Heart right ventricle (tissue), 16 donors: ENCODE measurements at regions not wholly inside any gene's neighbourhood (a gene's known extent, or its start where the extent isn't known, plus 50 kb on each side); places are given as distances from the start of the nearest gene placed in this dataset.

Experiments used
- ATAC-seq, 8 donors: fragments of 200-7000 bp; cut with Tn5 transposase; one replicate each; pipeline ENCODE4 v1.9.1; 2020; ENCODE audit warnings: mild to moderate bottlenecking in 8 of 8, moderate library complexity in 8 of 8, moderate number of reproducible peaks in 1 of 8
- DNase-seq, 2 donors: peaks; one replicate each; pipeline ENCODE4 v3.0.0-alpha.2; 2020
- H3K27ac ChIP-seq, 10 donors: fragments of 200-600 bp; sonication (generic) in 2 of 10; one replicate each; pipeline versions ENCODE4 v1.5.0 to v1.8.0; 2020 to 2022; ENCODE audit warnings: mild to moderate bottlenecking in 3 of 10
- H3K27me3 ChIP-seq, 7 donors: fragments of 200-600 bp; one replicate each; pipeline ENCODE4 v1.8.0; 2021 to 2022; ENCODE audit warnings: mild to moderate bottlenecking in 2 of 7
- H3K36me3 ChIP-seq, 9 donors: fragments of 200-600 bp; sonication (generic) in 1 of 9; one replicate each; pipeline versions ENCODE4 v1.5.0 to v1.8.0; 2020 to 2022; ENCODE audit warnings: mild to moderate bottlenecking in 2 of 9
- H3K4me1 ChIP-seq, 9 donors: fragments of 200-600 bp; sonication (generic) in 1 of 9; one replicate each; pipeline versions ENCODE4 v1.5.0 to v1.8.0; 2020 to 2022; ENCODE audit warnings: mild to moderate bottlenecking in 4 of 9
- H3K4me3 ChIP-seq, 10 donors: fragments of 200-600 bp; sonication (generic) in 2 of 10; one replicate each; pipeline versions ENCODE4 v1.5.0 to v1.8.0; 2020 to 2022; ENCODE audit warnings: mild to moderate bottlenecking in 7 of 10, moderate library complexity in 2 of 10
- H3K9me3 ChIP-seq, 11 donors: fragments of 200-600 bp in 10 of 11; sonication (generic) in 2 of 11; one replicate each; pipeline versions ENCODE4 v1.5.0 to v1.8.0; 2013 to 2022; ENCODE audit warnings: mild to moderate bottlenecking in 2 of 11, control low read depth in 1 of 11, moderate library complexity in 1 of 11
- whole genome bisulfite sequencing, 2 donors: extraction: QIAGEN DNeasy Blood & Tissue Kit; methylation state at CpG; one replicate each; pipeline ENCODE4 v1.1.7; 2013; ENCODE audit warnings: inconsistent platforms in 1 of 2; 5-methylcytosine and 5-hydroxymethylcytosine counted together
- intact Hi-C, 10 donors: fragments of 100-400 bp; cut with DNase I; formaldehyde crosslinking; loops; one replicate each; pipeline versions ENCODE4 v1.11.1 to v1.14.2; 2022
- TF ChIP-seq, protein P1 (sequence below), 9 donors: fragments of 200-600 bp; sonication (generic) in 2 of 9; IDR thresholded peaks; one replicate each; pipeline versions ENCODE4 v1.5.0 to v1.8.0; 2021 to 2022; ENCODE audit warnings: antibody characterized with exemption in 9 of 9, mild to moderate bottlenecking in 5 of 9, moderate library complexity in 1 of 9
- donor health status: Arrhythmogenic right ventricular cardiomyopathy.
- donor health status: ischemic (EF 13 %, LVEDD 7.1; RV severe dilation, severe dysfunction).
- donor health status: healthy with polysubstance abuse.
- donor health status: DM: no; HTN: yes; CAD: no.
- donor health status: DM: no; HTN: no; CAD: no.
- donor health status: ischemic (EF 25% LVEDD 6.9; RV normal size, moderate dysfunction).
- donor health status: ischemic (EF 25% LVEDD 5.7; RV mildly dilated, moderate dysfunction).
- donor health status: healthy.
- donor health status: DM: yes; HTN: yes; CAD: no.
- donor health status: Ischemic cardiomyopathy.
- donor health status: ischemic (EF 35%, LVEDD 5.7; RV mildly dilated, moderate dysfunction).
- donor health status: nonischemic (EF 11% LVEDD 7.7; RV severe dilation, severe dysfunction).
- donor health status: DM: yes; HTN: yes; CAD: no.
- donor health status: PGD.
- donor health status: ischemic (EF 29% LVEDD 5.4; RV normal size, mild dysfunction).
- donor health status: nonischemic (EF 23%, LVEDD 6.1; RV moderate dilation, normal function).

DNA sequence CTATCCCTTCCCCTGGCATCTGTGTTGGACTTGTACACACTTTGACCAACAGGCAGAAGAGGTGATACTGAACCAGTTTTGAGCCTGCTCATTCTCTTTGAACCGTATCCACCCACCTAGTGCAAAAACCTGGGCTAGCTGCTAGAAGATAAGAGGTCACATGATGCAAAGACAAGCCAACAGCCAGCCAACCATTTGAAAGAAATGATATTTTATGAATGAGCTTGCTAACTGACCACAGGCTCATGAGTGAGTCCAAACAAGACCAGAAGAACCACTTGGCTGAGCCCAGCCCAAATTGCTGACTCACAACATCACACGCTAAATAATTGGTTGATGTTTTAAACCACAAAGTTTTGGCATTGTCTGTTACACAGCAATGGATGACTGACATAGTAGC lies 74.0 kb upstream of the CTNNB1 start:
- WGBS, 2 donors, result 90% methylated on average over 2 of the region's 2 CpGs
- peaks cover 0 to 36% (median 10%) of the 10 kb centered on the region in 11 donors for H3K9me3 ChIP-seq
- H3K4me3 ChIP-seq, result no peak overlapping the region
- H3K27me3 ChIP-seq, result no peaks in the 10 kb centered on the region
- H3K4me1 ChIP-seq, result peaks cover 0 to 11% (median 6%) of the 10 kb centered on the region in 9 donors
- TF ChIP-seq, protein P1, sequence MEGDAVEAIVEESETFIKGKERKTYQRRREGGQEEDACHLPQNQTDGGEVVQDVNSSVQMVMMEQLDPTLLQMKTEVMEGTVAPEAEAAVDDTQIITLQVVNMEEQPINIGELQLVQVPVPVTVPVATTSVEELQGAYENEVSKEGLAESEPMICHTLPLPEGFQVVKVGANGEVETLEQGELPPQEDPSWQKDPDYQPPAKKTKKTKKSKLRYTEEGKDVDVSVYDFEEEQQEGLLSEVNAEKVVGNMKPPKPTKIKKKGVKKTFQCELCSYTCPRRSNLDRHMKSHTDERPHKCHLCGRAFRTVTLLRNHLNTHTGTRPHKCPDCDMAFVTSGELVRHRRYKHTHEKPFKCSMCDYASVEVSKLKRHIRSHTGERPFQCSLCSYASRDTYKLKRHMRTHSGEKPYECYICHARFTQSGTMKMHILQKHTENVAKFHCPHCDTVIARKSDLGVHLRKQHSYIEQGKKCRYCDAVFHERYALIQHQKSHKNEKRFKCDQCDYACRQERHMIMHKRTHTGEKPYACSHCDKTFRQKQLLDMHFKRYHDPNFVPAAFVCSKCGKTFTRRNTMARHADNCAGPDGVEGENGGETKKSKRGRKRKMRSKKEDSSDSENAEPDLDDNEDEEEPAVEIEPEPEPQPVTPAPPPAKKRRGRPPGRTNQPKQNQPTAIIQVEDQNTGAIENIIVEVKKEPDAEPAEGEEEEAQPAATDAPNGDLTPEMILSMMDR (IDR thresholded peaks at IDR 0.05), result no peak
- ATAC-seq (no peak), DNase-seq (no peak)
- H3K27ac ChIP-seq, result no peak overlapping the region
- no peaks in the 10 kb centered on the region for H3K36me3 ChIP-seq
- intact Hi-C loops, result no loop called here

DNA sequence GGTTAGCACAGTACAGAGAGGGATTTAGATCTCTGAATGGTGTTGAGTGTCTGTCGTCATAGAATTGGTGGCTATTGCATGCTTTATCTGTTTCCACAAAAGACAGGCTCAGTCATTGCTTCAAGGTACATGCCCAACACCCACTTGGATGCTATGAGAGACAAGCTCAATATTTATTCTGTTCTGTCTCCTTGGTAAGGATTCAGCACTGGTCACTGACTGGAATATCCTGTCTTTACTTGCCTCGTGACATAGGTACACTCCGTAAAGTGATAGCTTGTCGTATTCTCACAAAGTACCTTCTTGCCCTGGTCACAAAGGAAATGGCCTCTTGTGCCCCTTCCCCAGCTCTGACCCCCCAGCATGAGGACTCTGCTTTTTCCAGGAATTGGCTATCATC lies 72.8 kb upstream of the CTNNB1 start:
- 96% methylated on average over 4 of the region's 4 CpGs for WGBS, 2 donors

DNA sequence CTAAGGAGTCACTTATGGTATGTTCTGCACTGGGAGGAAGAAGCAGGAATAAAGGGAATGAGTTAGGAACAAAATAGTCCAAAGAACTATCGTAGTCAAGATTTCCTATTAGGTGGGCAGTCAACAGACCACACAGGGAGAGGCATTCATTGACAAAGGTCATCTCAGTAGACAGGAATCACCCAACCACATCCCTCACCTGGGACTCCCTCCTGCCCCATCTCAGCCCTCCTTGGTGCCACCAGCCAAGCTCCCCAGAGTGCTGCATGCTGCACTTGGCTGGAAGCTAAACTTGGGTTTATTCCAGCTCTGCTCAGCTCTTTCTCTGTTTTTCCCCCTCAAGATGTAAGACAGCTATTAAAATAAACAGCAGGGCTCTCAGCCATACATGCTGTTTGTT lies 72.3 kb upstream of the CTNNB1 start:
- peaks cover 0 to 43% (median 10%) of the 10 kb centered on the region in 11 donors for H3K9me3 ChIP-seq
- DNase-seq (no peak), ATAC-seq (no peak)
- H3K27me3 ChIP-seq, result no peaks in the 10 kb centered on the region
- H3K4me3 ChIP-seq, result no peak overlapping the region
- intact Hi-C loops, result no loop called here
- 94 to 96% methylated on average over 1 of the region's 1 CpG for WGBS, 2 donors
- TF ChIP-seq, protein P1 (IDR thresholded peaks at IDR 0.05), result no peak
- H3K36me3 ChIP-seq, result no peaks in the 10 kb centered on the region
- no peaks in the 10 kb centered on the region for H3K4me1 ChIP-seq
- H3K27ac ChIP-seq, result no peak overlapping the region

More for the DNA sequence above, 72.8 kb upstream of the CTNNB1 start:
- Histone ChIP-seq H3K4me3 (no peak overlapping the region), H3K4me1 (no peaks in the 10 kb centered on the region), H3K9me3 (peaks cover 0 to 43% (median 10%) of the 10 kb centered on the region in 11 donors), H3K36me3 (no peaks in the 10 kb centered on the region), H3K27me3 (no peaks in the 10 kb centered on the region), H3K27ac (no peak overlapping the region)
- intact Hi-C loops, result no loop called here
- no peak for ATAC-seq
- no peak for DNase-seq
- TF ChIP-seq, protein P1 (IDR thresholded peaks at IDR 0.05), result no peak

DNA sequence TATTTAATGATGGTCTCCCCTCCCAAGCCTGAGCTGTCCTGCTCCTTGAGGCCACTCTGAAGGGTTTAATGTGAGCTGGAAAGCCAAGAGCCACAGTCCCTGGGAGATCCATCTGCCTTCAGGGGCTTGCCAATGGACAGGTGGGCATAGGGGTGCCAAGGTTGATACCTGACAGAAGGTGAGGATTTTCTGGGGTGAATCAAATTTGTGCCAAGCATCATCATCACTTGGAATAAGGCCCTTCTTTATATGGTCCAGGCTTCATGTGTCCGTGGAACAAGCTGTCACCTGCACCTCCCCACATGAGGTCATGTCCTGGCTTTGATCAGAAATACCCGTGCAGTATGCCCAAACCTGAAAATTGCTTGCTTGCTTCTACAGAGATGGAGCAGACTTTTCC lies 71.9 kb upstream of the CTNNB1 start:
- ATAC-seq (no peak), DNase-seq (no peak)
- Histone ChIP-seq H3K4me1 (no peaks in the 10 kb centered on the region), H3K27ac (no peak overlapping the region), H3K9me3 (peaks cover 0 to 43% (median 10%) of the 10 kb centered on the region in 11 donors), H3K36me3 (no peaks in the 10 kb centered on the region), H3K27me3 (no peaks in the 10 kb centered on the region), H3K4me3 (no peak overlapping the region)
- 94 to 98% methylated on average over 2 of the region's 2 CpGs for WGBS, 2 donors
- TF ChIP-seq, protein P1 (IDR thresholded peaks at IDR 0.05), result no peak
- intact Hi-C loops, result no loop called here
